OCI-LY1 (cell line): ENCODE measurements at regions not wholly inside any gene's neighbourhood (a gene's known extent, or its start where the extent isn't known, plus 50 kb on each side); places are given as distances from the start of the nearest gene placed in this dataset.

Experiments
- CTCF ChIP-seq: fragments of 200-600 bp; sonication (generic), shearing (Covaris generic); IDR thresholded peaks from 2 replicates; pipeline ENCODE4 v1.5.1; 2017; ENCODE audit warnings: mild to moderate bottlenecking, antibody characterized with exemption, low read length, moderate library complexity, mixed read lengths
- EZH2 ChIP-seq: fragments of 200-600 bp; sonication (generic), shearing (Covaris generic); IDR thresholded peaks from 2 replicates; pipeline ENCODE4 v1.8.0; 2017; ENCODE audit warnings: borderline replicate concordance, mixed run types, mild to moderate bottlenecking, antibody characterized with exemption, low read length, moderate library complexity, mixed read lengths

GRCh38 chr2:207352978-207353671 is 176.6 kb upstream of the CREB1 start:
- TF ChIP-seq CTCF (no peak), EZH2 (no peak)
